H1 (cell line): ENCODE measurements at regions not wholly inside any gene's neighbourhood (a gene's known extent, or its start where the extent isn't known, plus 50 kb on each side); places are given as distances from the start of the nearest gene placed in this dataset.

Experiments used
- CTCF ChIA-PET: fragments of 300-600 bp; sonication (Branson Sonifier 250); formaldehyde crosslinking; loops from one replicate; lab custom pipeline; 2021; ENCODE audit not compliant: partially characterized antibody; lab: Charles Lee
- POLR2A ChIA-PET: fragments of 300-600 bp; sonication (Branson Sonifier 250); formaldehyde crosslinking; loops from one replicate; lab custom pipeline; 2021; ENCODE audit warnings: inconsistent platforms; ENCODE audit not compliant: partially characterized antibody; lab: Charles Lee
- DNase-seq, 2 experiments: peaks; one replicate each; pipeline versions ENCODE4 v3.0.0 to v3.0.0-alpha.2; 2010 to 2022; ENCODE audit warnings: low spot score in 2 of 2, low read depth in 1 of 2, mixed read lengths in 1 of 2
- FAIRE-seq: peaks from 2 replicates; lab custom pipeline; 2011; peaks lifted over from hg19 to GRCh38; lab: Jason Lieb, UNC
- H2AFZ ChIP-seq: 2 replicates; pipeline ENCODE4 v1.8.1; 2012; ENCODE audit warnings: low read length, inconsistent platforms
- H2AK5ac ChIP-seq: 2 replicates; pipeline ENCODE4 v1.6.1; 2013; ENCODE audit warnings: low read depth, low read length
- H2BK120ac ChIP-seq: replicated peaks from 2 replicates; pipeline ENCODE3; 2013; ENCODE audit warnings: low read depth, low read length, inconsistent platforms
- H2BK12ac ChIP-seq: 2 replicates; pipeline ENCODE4 v1.6.1; 2013; ENCODE audit warnings: low read depth, low read length
- H2BK15ac ChIP-seq: 2 replicates; pipeline ENCODE4 v1.6.1; 2013; ENCODE audit warnings: low read length
- H2BK20ac ChIP-seq: 2 replicates; pipeline ENCODE4 v1.6.1; 2013; ENCODE audit warnings: low read length
- H2BK5ac ChIP-seq: 2 replicates; pipeline ENCODE4 v1.6.1; 2013; ENCODE audit warnings: low read depth, low read length
- H3K14ac ChIP-seq: 2 replicates; pipeline ENCODE4 v1.6.1; 2013; ENCODE audit warnings: inconsistent platforms; ENCODE audit not compliant: insufficient read length
- H3K18ac ChIP-seq: 2 replicates; pipeline ENCODE4 v1.6.1; 2013; ENCODE audit warnings: low read length; ENCODE audit errors: extremely low read depth
- H3K23ac ChIP-seq: 2 replicates; pipeline ENCODE4 v1.6.1; 2013; ENCODE audit warnings: inconsistent platforms; ENCODE audit not compliant: insufficient read length
- H3K23me2 ChIP-seq: 2 replicates; pipeline ENCODE4 v1.6.1; 2013; ENCODE audit warnings: low read depth, low read length
- H3K27ac ChIP-seq: 2 replicates; pipeline ENCODE4 v1.6.1; 2011; ENCODE audit warnings: low read depth, low read length, inconsistent platforms
- H3K27me3 ChIP-seq, 4 experiments: replicated peaks in 1 of 4; 1 replicate in 1 of 4; 2 replicates in 3 of 4; pipeline versions ENCODE4 v1.6.1 to v1.8.1; 2011 to 2013; ENCODE audit warnings: low read length in 3 of 4, mild to moderate bottlenecking in 3 of 4, inconsistent platforms in 2 of 4, mixed read lengths in 2 of 4, moderate library complexity in 1 of 4; ENCODE audit not compliant: control insufficient read depth in 3 of 4, insufficient read depth in 3 of 4; ENCODE audit errors: extremely low read depth in 1 of 4
- H3K36me3 ChIP-seq, 4 experiments: 2 replicates each; pipeline versions ENCODE4 v1.6.1 to v1.8.1; 2011 to 2013; ENCODE audit warnings: mild to moderate bottlenecking in 4 of 4, low read length in 3 of 4, moderate library complexity in 2 of 4, control low read depth in 1 of 4, inconsistent platforms in 1 of 4; ENCODE audit not compliant: insufficient read depth in 4 of 4, control insufficient read depth in 2 of 4
- H3K4ac ChIP-seq: replicated peaks from 2 replicates; pipeline ENCODE3; 2013; ENCODE audit warnings: low read length, low read depth, mixed read lengths, inconsistent platforms; ENCODE audit not compliant: insufficient read length
- H3K4me1 ChIP-seq, 4 experiments: replicated peaks in 1 of 4; 1 replicate in 1 of 4; 2 replicates in 3 of 4; pipeline versions ENCODE4 v1.6.1 to v1.8.1; 2011 to 2013; ENCODE audit warnings: low read length in 3 of 4, inconsistent platforms in 2 of 4, mixed read lengths in 1 of 4; ENCODE audit not compliant: insufficient read depth in 4 of 4, control insufficient read depth in 3 of 4
- H3K4me2 ChIP-seq, 2 experiments: 2 replicates each; pipeline versions ENCODE4 v1.6.1 to v1.8.1; 2011 to 2013; ENCODE audit warnings: low read depth in 2 of 2, low read length in 2 of 2, control low read depth in 1 of 2, inconsistent platforms in 1 of 2, mild to moderate bottlenecking in 1 of 2; ENCODE audit not compliant: insufficient read depth in 1 of 2
- H3K4me3 ChIP-seq, 4 experiments: fragments of 200-600, 300-600 bp in 1 of 4; sonication (generic), shearing (Covaris generic), sonication (Bioruptor Twin) in 1 of 4; 2 replicates each; pipeline versions ENCODE4 v1.5.1 to v1.8.1; 2011 to 2016; ENCODE audit warnings: low read length in 4 of 4, low read depth in 3 of 4, control low read depth in 2 of 4, inconsistent platforms in 2 of 4, mild to moderate bottlenecking in 2 of 4, mixed read lengths in 1 of 4, moderate library complexity in 1 of 4; ENCODE audit not compliant: insufficient read depth in 2 of 4; ENCODE audit errors: extremely low read depth in 1 of 4
- H3K56ac ChIP-seq: replicated peaks from 2 replicates; pipeline ENCODE3; 2013; ENCODE audit warnings: low read depth, mild to moderate bottlenecking, mixed read lengths, low read length, inconsistent platforms; ENCODE audit not compliant: insufficient read length
- H3K79me1 ChIP-seq: 2 replicates; pipeline ENCODE4 v1.6.1; 2013; ENCODE audit warnings: low read depth, low read length, control low read depth
- H3K79me2 ChIP-seq, 2 experiments: 2 replicates each; pipeline versions ENCODE4 v1.6.1 to v1.8.1; 2012 to 2013; ENCODE audit warnings: low read length in 2 of 2, mild to moderate bottlenecking in 2 of 2, inconsistent platforms in 1 of 2; ENCODE audit not compliant: insufficient read depth in 2 of 2, control insufficient read depth in 1 of 2
- H3K9ac ChIP-seq, 4 experiments: replicated peaks in 1 of 4; 1 replicate in 1 of 4; 2 replicates in 3 of 4; pipeline versions ENCODE4 v1.6.1 to v1.8.1; 2011 to 2013; ENCODE audit warnings: low read depth in 3 of 4, low read length in 3 of 4, control low read depth in 2 of 4, mild to moderate bottlenecking in 2 of 4, moderate library complexity in 2 of 4, inconsistent platforms in 1 of 4; ENCODE audit errors: extremely low read depth in 1 of 4
- H3K9me3 ChIP-seq, 2 experiments: 2 replicates each; pipeline versions ENCODE4 v1.6.1 to v1.8.1; 2012 to 2013; ENCODE audit warnings: mild to moderate bottlenecking in 2 of 2, moderate library complexity in 2 of 2, control low read depth in 1 of 2, inconsistent platforms in 1 of 2, low read depth in 1 of 2, low read length in 1 of 2, mixed read lengths in 1 of 2; ENCODE audit not compliant: insufficient read depth in 2 of 2
- H4K20me1 ChIP-seq, 2 experiments: replicated peaks in 1 of 2; 2 replicates each; pipeline versions ENCODE3 to v1.8.1; 2011 to 2013; ENCODE audit warnings: inconsistent platforms in 2 of 2, low read length in 2 of 2, mild to moderate bottlenecking in 1 of 2; ENCODE audit not compliant: insufficient read depth in 2 of 2, control insufficient read depth in 1 of 2
- H4K5ac ChIP-seq: 2 replicates; pipeline ENCODE4 v1.6.1; 2013; ENCODE audit warnings: low read length, low read depth, mixed read lengths, inconsistent platforms; ENCODE audit not compliant: insufficient read length
- H4K8ac ChIP-seq: 2 replicates; pipeline ENCODE4 v1.8.0; 2013; ENCODE audit warnings: mild to moderate bottlenecking, moderate library complexity, low read length, inconsistent platforms; ENCODE audit not compliant: insufficient read depth; ENCODE audit errors: extremely low read depth
- H4K91ac ChIP-seq: replicated peaks from 2 replicates; pipeline ENCODE3; 2013; ENCODE audit warnings: low read length, mixed read lengths, inconsistent platforms; ENCODE audit not compliant: insufficient read length
- RAD21 ChIP-seq, 2 experiments: IDR thresholded peaks in 1 of 2; conservative IDR thresholded peaks in 1 of 2; 2 replicates each; pipeline ENCODE4 v1.6.1; 2011; ENCODE audit warnings: low read depth in 2 of 2, low read length in 2 of 2, improper control_type of control experiment in 1 of 2, inconsistent platforms in 1 of 2, mild to moderate bottlenecking in 1 of 2, moderate library complexity in 1 of 2
- ZNF274 ChIP-seq: IDR thresholded peaks from 2 replicates; pipeline ENCODE4 v1.7.0; 2012; ENCODE audit warnings: low read length, borderline replicate concordance; ENCODE audit errors: extremely low read depth

DNA sequence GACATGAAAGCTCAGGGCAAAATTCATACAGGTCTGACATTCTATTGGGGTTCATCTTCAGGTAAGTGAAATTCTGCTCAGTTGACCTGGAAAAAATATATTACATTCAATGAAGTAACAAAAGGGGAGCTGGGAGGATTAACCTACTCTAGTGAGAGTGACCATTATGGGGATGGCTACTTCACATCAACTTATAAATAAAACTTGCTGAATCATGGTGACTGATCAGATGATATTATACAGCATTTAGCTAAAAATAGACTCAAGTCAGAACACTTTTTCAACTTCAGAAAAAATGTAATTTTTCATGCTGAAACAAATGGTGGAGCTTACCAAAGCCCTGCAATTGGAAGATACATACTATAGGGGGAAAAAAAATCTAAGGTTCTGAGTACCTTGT is 800.2 kb downstream of the FSCB start:
- Histone ChIP-seq H3K18ac (no peak overlapping the region), H2BK120ac (no peak overlapping the region), H3K27me3 (no peaks in the 10 kb centered on the region), H2AK5ac (no peak overlapping the region), H3K23ac (no peak overlapping the region), H4K20me1 (no peaks in the 10 kb centered on the region), H3K36me3 (no peaks in the 10 kb centered on the region), H3K56ac (no peak overlapping the region), H3K27ac (no peak overlapping the region), H3K9me3 (no peaks in the 10 kb centered on the region), H2BK15ac (no peak overlapping the region), H3K14ac (no peak overlapping the region), H3K79me2 (no peaks in the 10 kb centered on the region), H3K4ac (no peak overlapping the region), H2BK12ac (no peak overlapping the region), H3K9ac (no peak overlapping the region), H2BK20ac (no peak overlapping the region), H2AFZ (no peak overlapping the region), H2BK5ac (no peak overlapping the region), H4K91ac (no peak overlapping the region), H3K23me2 (no peaks in the 10 kb centered on the region), H3K4me2 (no peak overlapping the region), H3K4me3 (no peak overlapping the region), H4K8ac (no peak overlapping the region), H4K5ac (no peak overlapping the region), H3K79me1 (no peaks in the 10 kb centered on the region), H3K4me1 (no peaks in the 10 kb centered on the region)
- POLR2A ChIA-PET: no interaction called here
- DNase-seq (no peak), FAIRE-seq (no peak)
- CTCF ChIA-PET: interaction anchor here (0.9 kb wide), 1 partner anchor 10 kb away, joined by 8 read pairs; no protein-coding TSS in a partner anchor
- TF ChIP-seq RAD21 (IDR thresholded peaks at IDR 0.05 in 1 of 2, conservative IDR thresholded peaks at IDR 0.05 in 1 of 2; ENCODE audit: low read depth in 2 of 2, low read length in 2 of 2) (no peak), ZNF274 (no peak)
